HG03558 (cell line): ENCODE measurements at regions not wholly inside any gene's neighbourhood (a gene's known extent, or its start where the extent isn't known, plus 50 kb on each side); places are given as distances from the start of the nearest gene placed in this dataset.
"Not testable (repeated sequence)": the region's sequence is repeated elsewhere in the genome, so short reads cannot be mapped to it uniquely, and the experiment has no call there.

ENCODE experiments used
- ATAC-seq: cut with Tn5 transposase; IDR thresholded peaks from one replicate; pipeline ENCODE4 v1.9.1; 2021; ENCODE audit warnings: moderate number of reproducible peaks; ENCODE audit not compliant: unreplicated experiment; ENCODE audit errors: extremely low read depth

DNA sequence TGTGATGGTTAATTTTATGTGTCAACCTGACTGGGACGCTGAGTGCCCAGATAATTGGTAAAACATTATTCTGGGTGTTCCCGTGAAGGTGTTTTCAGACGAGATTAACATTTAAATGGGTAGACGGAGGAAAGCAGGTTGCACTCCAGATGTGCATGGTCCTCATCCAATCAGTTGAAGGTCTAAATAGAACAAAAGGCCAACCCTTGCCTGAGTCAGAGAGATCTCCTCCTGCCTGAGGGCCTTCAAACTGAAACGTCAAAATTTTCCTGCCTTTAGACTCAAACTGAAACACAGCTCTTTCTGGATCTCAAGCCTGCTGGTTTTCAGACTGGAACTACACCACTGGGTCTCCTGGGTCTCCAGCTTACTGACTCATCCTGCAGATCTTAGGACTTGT lies 73.5 kb downstream of the NPIPA8 start:
- not testable (repeated sequence) for ATAC-seq

DNA sequence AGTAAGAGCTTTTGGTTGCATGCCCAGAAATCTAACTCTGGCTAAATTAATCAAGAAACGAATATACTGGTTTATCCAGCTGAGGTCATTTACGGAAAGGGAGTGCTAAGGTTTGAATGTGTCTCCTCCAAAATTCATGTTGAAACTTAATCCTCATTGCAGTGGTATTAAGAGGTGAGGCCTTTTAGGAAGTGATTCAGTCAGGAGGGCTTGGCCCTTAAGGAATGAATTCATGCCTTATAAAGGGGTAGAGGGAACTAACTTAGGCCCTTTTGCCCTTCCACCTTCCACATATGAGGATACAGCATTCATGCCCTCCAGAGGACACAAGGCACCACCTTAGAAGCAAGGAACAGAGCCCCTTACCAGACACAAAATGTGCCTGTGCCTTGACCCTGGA lies 74.7 kb downstream of the NPIPA8 start:
- ATAC-seq = not testable (repeated sequence)

DNA sequence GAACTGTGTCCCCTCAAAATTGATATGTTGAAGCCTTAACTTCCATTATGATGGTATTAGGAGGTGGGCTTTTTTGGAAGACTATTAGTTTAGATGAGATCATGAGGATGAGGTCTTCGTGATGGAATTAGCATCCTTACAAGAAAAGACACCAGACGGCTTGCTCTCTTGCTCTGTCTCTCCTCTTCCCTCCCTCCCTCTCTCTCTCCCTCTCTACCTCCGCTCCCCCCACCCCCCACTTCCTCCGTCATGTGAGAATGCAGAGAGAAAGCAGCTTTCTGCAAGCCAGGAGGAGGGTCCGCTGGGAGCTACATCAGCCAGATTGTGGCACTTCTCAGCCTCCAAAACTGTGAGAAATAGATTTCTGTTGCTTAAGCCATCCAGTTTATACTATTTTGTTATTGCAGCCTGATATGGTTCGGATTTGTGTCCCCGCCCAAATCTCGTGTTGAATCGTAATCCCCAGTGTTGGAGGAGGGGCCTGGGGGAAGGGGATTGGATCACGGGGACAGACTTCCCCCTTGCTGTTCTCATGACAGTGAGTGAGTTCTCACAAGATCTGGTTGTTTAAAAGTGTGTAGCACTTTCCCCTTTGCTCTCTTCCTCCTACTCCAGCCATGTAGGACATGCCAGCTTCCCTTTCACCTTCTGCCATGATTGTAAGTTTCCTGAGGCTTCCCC lies 76.9 kb downstream of the NPIPA8 start:
- not testable (repeated sequence) for ATAC-seq

DNA sequence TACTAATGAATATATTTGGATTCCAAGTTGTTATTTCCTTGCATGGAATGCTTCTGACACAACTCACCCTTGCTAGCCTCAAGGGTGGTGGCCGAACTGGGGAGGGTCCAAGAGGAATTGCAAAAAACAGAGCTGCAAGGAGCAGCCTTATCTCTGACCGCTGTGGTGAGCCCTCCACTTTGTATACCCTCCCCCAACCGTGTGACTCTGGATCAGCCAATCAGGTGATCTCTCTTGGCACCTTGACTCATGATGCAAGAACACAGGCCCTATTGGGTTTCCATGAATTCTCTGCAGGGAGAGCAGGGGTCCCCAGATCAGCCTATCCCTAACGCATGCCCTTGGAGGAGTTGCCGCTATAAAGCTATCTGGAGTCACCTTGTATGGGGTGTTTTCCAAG lies 83.6 kb downstream of the NPIPA8 start:
- not testable (repeated sequence) for ATAC-seq

DNA sequence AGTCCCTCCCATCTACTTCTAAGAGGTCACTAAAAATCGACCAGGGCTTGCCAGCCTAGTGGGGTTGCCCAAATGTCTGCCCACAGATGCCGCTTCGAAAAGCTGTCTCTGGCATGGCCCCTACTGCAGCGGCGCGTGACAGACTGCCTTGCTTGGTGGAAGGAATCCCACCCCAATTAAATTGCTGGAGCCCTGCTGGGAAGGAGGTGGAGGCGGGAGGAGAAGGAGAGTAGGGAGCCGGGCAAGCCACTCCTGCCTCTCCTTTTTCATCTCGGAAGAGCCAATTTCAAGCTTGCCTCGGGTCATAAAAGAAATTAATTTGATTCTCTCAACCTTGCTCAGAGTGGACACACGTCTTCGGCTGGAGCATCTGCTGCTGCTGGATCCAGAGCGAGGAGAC lies 106.0 kb downstream of the NPIPA8 start:
- ATAC-seq = not testable (repeated sequence)

DNA sequence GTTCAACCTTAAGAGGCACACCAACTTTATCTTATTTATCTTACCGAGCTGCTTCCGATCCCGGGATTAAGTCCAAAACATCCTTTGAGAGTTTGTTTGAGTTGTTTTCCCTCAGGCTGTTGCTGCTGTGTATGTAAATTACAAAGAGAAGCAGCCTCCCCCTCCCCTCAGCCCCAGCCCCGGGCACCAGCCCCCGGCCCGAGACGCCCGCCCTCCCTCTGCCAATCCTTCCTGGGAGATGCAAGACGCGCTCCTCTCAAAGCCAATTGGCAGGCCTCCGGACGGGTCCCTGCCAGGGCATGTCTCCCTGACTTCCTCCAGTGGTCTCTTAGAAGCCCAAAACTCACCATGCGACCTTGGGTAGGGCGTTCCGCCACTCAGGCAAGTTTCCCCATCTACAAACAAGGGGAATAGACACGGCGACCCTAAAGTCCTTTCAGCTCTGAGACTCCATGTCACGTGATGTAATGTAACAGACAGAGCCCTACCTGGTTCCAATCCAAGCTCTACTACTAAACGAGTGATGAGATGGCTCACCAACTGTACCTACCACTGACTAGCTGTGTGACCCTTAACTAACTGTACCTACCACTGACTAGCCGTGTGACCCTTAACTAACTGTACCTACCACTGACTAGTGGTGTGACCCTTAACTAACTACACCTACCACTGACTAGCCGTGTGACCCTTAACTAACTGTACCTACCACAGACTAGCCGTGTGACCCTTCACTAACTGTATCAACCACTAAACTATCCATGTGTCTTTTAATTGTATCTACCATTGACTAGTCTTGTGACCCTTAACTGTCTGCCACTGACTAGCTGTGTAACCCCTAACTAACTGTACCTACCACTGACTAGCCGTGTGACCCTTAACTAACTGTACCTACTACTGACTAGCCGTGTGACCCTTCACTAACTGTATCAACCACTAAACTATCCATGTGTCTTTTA lies 114.2 kb downstream of the NPIPA8 start:
- not testable (repeated sequence) for ATAC-seq

DNA sequence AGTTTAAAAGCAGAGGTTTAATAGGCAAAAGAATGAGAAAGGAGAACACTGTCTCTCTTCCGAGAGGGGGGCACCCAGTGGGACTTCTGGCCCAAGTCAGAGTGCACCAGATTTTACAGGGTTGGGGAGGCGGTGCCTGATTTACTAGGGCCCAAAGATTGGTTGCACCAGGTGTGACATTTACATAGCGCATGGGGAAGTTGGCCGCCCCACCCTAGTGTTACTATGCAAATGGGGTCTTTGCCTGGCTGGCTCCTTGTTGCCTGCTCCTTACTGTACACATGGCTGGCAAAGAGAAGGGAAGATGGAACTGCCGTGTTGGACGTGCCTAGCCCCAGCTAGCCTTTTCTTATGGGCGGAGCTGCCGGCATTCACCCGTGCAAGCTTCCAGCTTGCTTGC lies 118.8 kb downstream of the NPIPA8 start:
- ATAC-seq = not testable (repeated sequence)

DNA sequence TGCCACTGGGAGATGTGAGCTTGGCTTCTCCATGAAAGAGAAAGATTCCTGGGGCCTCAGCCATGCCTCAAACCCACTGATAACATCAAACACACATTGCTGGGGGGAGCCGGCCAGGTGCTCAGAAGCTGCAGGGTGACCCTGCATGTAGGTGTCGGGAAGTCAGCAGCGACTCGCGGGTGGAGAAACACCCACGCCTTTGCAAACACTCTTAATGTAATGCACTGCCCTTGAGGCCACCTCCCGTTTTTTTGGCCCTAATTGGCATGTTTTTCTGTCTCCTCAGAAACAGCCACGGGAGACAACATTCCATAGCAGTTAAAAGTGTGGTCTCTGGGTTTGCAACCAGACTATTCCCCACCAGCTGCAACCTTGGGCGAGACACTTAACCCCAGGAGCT lies 119.7 kb downstream of the NPIPA8 start:
- ATAC-seq = not testable (repeated sequence)

DNA sequence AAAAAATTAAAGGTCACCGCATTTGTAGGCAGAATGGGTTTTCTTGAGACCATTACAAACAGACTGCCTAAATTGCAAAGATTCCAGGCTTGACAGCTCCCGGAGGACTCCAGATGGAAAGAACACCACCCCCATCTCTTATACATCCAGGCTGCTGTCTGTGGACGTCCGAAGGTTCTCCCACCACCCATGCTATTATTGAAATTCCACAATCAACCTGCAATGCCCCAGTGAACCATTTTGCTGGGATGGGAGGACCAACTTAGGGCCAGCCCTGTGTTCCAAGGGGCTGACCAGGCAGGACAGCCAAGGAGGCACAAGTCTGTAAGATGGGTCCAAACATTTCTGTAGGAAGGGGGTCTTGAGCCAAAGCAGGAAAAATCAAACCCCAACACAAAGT lies 122.7 kb downstream of the NPIPA8 start:
- ATAC-seq = not testable (repeated sequence)

DNA sequence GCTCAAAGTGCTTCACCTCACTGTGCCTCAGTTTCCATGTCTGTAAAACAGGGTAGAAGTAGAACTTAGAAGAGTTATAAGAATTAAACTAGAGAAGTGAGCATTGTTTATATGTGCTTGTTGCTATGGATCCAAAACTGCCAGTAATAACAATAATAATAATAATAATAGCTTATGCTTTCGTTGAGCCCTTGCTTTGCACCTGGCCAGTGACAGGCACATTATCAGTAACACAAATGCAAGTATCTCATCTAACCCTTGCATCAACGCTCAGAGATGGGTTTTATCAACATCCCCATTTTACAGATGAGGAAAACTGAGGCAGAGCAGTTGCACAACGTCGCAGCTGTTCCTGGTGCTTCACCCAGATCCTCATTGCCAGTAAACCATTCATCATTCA lies 125.0 kb downstream of the NPIPA8 start:
- not testable (repeated sequence) for ATAC-seq

DNA sequence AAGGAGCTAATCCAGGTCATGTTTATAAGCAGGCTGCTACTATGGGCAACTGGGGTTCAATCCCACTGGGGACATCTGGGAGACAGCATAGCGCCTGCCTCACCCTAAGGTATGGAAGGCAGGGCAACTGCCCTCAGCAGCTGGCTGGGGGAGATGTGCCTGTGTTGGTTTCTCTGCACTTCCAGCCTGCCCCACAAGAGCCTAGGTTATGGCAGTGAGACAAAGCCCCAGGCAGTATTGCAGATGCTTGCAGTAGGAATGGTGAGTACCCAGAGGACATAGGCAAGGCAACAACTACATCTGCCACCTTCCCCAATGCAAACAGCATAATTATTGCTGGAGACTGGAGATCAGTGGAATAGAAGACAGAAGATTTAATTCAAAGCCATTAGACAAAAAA lies 131.8 kb downstream of the NPIPA8 start:
- ATAC-seq = not testable (repeated sequence)

DNA sequence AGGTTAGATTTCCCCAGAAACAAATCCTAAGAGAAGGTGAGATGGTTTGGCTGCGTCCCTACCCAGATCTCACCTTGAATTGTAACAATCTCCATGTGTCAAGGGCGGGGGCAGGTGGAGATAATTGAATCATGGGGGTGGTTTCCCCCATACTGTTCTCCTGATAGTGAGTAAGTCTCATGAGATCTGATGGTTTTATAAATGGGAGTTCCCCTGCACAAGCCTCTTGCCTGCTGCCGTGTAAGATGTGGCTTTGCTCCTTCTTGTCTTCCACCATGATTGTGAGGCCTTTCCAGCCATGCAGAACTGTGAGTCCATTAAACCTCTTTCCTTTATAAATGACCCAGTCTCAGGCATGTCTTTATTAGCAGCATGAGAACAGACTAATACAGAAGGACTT lies 132.2 kb downstream of the NPIPA8 start:
- not testable (repeated sequence) for ATAC-seq

DNA sequence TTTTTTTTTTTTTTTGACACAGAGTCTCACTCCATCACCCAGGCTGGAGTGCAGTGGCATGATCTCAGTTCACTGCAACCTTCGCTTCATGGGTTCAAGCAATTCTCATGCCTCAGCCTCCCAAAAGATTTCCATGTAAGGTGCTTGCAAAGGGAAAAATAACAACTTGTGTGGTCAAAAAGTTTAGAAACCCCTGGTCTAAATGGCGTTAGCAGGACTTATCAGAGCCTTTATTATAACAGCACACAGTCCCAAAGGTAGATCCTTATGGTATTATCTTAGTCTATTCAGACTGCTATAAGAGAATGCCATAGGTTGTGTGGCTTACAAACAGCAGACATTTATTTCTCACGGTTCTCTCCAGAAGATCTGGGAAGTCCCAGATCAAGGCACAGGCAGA lies 135.0 kb downstream of the NPIPA8 start:
- ATAC-seq = not testable (repeated sequence)

DNA sequence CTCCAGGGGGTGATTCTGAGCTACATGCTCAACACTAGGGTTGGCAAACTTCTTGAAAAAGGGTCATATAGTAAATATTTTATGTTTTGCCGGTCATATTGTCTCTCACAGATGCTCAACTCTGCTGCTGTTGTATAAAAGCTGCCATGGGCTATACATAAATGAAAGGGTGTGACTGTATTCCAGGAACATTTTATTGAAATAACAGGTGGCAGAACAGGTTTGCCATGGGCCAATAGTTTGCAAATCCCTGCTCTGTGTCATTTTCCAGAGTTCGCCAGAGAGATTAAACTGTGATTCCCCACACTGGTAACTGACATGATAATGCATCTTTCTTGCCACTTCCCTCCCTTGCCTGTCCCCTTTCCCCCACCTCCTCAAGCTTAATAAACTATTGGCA lies 144.1 kb downstream of the NPIPA8 start:
- not testable (repeated sequence) for ATAC-seq

DNA sequence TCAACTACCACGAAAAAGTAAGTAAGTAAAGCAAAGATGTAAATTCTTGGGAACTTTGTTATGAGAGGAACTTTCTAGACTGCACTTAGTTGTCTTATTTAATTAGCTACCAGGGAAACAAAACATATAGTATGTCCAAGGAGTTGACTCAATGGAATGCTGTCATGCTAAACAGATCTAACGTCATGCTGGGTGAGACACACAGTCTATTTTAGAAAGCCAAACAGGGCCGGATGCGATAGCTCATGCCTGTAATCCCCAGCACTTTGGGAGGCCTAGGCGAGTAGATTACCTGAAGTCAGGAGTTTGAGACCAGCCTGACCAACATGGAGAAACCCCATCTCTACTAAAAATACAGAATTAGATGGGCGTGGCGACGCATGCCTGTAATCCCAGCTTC lies 146.4 kb downstream of the NPIPA8 start:
- ATAC-seq = not testable (repeated sequence)

DNA sequence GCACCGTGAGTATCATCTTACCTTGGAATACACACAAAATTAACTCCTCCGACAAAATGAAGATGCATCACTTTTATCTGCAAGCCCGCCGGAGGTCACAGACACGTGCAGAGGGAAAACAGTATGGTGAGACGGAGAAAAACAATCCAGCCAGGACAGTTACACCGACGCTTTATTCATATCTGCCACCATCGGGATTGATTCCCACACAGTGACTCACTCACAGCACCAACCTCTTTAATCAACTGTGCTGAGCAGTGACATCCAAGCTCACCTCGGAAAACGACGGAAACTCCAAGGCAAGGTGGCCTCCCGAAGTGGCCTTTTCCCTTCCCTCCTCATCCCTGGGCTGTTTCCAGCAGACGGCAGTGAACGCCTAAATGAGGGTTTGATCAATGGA lies 151.8 kb downstream of the NPIPA8 start:
- ATAC-seq = not testable (repeated sequence)

DNA sequence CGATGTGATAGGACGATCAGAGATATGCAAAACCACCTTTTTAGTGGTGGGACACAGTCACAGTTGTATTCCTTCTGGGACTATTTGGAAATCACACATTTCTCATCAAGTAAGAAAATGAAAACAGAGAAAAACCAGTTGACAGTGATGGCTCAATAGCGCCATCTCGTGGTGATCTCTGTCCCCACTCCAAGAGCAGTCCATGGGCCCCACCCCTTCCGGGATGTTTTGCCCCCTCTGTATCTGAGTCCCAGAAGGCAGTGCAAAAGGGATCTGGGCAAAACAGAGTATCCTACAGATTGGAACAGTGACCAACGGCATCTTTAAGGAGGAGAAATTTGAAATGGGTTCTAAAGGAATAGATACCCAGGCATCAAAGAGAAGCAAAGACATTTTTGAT lies 155.5 kb downstream of the NPIPA8 start:
- ATAC-seq = not testable (repeated sequence)

DNA sequence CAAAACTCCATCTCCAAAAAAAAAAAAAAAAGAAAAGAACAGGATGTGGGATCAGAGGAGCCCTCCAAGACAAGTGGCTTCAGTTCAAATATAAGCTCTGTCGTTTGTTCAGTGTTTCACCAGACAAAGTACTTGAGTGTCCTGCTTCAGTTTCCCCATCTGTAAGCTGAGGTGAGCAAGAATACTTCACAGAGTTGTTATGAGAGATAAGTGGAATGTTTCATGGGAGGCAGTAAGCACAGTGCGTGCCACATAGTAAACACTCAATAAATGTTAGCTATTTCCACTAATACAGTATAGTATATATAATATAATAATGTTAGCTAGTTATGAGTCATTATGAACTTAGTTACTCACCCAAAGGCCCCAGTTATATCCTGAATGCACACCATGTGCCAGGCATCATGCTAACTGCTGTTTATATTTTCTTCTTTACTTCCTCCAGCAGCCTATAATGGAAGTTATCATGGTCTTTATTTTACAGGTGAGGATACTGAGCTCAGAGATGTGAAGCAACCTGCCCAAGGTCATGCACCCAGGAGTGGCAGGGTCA lies 162.5 kb downstream of the NPIPA8 start:
- not testable (repeated sequence) for ATAC-seq

DNA sequence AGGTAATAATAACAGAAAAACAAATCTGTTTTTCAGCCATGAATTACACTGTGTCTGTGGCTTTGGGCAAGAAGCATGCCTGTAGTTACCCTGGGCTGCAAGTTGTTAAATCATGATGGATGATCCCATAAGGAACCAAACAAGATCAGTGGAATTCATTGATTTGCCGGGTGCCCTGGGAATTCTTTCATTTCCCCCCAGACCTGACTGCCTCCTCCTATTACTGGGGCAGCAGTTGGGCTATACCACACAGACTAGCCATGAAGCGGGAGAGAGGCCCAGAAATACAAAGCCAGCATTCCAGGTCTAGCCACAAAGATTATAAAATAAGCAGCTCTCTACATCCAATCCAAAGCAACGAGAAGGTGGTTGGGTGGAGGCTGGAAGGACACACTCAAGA lies 174.2 kb downstream of the NPIPA8 start:
- ATAC-seq = not testable (repeated sequence)

DNA sequence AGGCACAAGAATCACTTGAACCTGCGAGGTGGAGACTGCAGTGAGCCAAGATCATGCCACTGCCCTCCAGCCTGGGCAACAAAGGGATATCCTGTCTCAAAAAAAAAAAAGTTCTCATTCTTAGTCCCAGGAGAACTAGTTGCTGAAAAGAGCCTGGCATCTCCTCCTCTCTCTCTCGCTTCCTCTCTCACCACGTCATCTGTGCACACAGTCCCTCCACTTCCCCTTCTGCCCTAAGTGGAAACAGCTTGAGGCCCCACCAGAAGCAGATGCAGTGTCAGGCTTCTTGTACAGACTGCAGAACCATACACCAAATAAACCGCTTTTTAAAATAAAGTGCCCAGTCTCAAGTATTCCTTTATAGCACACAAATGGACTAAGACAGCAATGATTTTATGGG lies 175.3 kb downstream of the NPIPA8 start:
- not testable (repeated sequence) for ATAC-seq

DNA sequence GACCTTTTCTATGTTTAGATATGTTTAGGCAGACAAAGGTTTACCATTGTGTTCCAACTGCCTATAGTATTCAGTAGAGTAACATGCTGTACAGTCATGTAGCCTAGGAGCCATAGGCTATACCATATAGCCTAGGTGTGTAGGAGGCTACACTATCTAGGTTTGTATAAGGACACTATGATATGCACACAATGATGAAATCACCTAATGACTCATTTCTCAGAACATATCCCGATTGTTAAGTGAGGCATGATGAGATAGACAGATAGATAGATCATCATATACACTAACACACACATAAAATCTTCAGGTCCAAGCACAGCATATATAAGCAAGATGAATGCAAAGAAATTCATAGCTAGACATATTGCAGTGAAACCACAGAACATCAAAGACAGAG lies 177.4 kb downstream of the NPIPA8 start:
- not testable (repeated sequence) for ATAC-seq
